HG03439 (cell line): ENCODE measurements at regions not wholly inside any gene's neighbourhood (a gene's known extent, or its start where the extent isn't known, plus 50 kb on each side); places are given as distances from the start of the nearest gene placed in this dataset.

ENCODE experiments used
- ATAC-seq: cut with Tn5 transposase; IDR thresholded peaks from one replicate; pipeline ENCODE4 v1.9.1; 2021; ENCODE audit warnings: mild to moderate bottlenecking, moderate library complexity; ENCODE audit not compliant: unreplicated experiment

DNA sequence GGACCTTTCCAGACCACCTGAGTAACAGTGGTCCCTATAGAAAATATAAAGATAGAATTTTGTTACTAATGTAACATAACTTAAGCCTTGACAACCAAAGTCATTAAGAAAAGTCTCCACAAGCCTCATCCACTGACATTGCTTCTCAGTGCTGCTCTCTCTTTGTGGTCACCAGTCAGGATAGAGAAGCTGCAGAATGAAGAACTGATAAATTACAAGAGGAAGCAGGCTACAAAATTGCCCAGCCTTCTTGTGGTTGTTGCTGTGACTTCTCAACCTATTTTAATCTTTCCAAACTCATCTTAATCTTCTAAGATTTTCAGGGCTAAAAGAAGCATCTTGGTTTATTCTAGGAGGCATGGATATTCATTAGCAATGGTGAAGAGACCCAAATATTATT lies 343.8 kb downstream of the MZT1 start:
- no peak for ATAC-seq

DNA sequence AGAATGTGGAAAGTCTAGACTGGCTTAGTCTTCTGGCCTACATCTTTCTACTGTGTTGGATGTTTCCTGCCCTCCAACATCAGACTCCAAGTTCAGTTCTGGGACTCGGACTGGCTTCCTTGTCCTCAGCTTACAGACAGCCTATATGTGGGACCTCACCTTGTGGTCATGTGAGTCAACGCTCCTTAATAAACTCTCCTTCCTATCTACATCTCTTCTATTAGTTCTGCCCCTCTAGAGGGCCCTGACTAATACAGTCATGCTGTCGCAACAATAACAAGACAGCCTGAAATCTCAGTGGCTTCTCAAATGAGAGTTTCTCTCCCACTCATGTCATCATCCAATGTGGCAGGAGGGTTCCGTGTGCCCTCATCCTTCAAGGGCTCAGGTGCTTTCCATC lies 347.8 kb downstream of the MZT1 start:
- no peak for ATAC-seq

DNA sequence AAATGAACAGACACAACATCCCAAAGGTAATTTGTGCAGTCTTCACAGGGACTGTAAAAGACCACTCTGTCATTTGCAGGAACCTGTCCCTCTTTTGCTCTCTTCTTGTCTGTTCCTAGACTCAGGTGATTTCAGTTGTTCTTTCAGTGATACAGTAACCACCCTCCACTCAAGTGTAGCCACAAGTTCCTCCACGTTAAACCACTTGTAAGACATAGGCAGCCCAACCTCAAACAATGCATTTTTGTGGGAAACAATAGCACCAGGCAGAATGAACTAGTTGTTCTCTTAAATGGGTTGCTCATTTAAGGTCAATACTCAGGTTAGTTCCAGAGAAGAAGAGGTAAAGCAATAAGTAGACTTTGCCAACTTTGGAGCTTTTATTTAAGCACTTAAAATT lies 359.4 kb downstream of the MZT1 start:
- ATAC-seq, result no peak

DNA sequence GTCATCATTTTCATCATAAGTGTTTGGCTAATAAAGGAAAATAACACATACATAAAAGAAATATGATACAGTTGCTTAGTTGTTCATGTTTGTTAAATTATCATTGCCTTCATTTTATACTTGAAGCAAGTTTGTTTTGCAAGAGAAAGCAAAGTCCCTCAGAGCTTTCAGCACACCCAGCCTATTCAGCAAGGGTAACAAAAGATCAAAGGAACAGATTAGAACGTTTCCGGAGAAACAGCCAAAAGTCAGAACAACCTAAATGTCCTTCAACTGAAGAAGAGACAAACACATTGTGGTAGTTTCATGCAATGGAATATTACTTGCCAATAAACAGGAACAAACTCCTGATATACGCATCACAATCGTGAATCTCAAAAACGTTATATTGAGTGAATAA lies 380.7 kb downstream of the MZT1 start:
- no peak for ATAC-seq

DNA sequence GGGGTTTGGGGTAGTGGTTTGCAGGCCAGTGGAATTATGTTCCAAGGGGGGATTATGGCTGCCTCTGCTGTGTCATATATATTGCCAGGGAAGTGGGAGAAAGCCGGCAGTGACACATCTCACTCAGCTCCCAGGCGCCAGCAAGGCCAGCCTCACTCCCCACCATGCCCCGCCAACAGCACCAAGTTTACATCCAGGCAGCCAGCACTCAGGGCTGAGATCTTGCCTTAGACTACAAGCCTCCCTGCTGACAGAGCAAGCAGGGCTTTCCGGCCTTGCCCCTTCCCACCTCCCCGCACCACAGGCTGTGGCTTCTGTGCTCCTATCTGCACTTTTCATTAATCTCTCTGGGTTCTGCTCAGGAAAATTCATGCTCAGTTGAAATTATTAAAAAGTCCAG lies 385.1 kb downstream of the MZT1 start:
- no peak for ATAC-seq

DNA sequence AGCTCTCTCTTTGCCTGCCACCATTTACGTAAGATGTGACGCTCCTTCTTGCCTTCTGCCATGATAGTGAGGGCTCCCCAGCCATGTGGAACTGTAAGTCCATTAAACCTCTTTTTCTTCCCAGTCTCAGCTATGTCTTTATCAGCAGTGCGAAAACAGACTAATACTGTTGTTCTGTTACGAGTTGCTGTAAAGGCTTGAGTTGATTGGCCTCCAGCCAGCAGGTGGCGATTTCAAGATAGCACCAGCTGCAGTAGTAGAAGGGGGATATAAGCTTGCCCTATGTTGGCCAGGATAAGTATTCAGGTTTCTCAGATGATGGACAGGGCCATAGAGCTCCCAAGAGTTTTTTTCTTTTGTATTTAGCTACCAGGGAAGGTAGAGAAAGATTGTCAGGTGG lies 385.5 kb downstream of the MZT1 start:
- ATAC-seq, result no peak

DNA sequence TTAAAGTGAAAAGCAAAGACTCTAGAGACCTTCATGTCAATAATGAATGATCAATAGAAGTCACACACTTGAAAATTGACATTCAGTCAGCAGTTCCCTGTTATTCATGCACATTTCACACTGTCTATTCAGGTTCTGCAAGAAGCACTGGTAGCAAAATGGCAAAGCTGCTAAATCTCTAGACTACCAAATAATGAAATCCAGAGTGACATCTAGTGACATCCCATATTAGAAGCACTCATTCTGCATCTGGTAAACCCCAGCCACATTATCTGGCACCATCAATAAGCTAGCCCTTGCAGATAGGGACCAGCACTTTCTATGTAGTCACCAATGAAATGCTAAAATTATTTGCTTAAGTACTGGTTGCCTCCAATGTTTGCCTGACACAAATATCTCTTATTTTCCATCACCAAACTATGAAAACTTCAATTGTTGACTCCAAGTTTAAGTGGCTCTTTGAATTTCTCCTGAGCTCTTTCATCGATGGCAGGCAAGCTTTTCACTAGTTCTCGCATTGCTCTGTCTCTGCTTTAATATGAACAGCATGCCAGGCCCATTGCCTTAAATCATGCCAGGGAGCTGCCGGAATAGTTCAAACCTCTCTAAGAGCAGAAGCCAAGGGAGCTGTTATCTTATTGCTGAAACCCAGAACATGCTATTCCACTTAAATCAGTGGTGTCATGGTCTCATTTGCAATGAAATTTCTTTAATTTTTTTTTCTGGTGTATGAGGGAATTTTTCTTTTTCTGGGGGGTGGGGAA lies 409.9 kb downstream of the MZT1 start:
- no peak for ATAC-seq

DNA sequence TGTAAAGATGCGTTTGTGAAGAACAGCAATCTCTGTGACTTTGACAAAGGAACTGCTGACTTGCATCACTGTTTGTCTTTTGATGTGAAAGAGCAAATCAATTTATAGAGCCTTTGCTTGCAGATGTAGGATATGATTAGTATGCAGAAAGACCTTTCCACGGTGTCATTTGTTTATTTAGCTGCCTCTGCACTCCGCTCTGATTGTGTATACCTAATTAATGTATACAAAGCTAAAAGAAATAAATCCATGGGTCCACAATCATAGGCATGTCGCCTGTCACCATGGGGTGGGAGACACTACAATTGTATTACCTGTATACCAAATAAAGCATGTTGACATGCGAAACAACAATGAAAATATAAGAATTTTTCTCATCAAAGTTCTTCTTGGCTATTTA lies 410.7 kb downstream of the MZT1 start:
- ATAC-seq, result no peak

DNA sequence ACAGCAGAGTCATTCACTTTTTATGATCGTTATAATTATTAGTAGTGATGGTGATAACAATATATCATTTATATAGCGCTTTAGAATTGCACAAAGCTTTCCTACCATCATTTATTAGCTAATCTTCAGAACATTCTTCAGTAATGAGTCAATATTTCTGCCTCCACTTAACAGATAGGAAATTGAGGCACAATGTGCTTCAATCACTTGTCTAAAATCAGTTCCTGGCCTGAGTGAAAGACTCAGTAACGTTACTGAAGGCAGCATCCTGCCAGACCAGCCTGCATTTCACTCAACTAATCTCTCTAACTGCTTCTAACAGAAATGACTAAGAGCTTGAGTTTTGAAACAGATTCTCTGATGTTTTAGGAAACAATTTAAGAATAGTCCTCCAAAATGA lies 412.1 kb downstream of the MZT1 start:
- no peak for ATAC-seq

DNA sequence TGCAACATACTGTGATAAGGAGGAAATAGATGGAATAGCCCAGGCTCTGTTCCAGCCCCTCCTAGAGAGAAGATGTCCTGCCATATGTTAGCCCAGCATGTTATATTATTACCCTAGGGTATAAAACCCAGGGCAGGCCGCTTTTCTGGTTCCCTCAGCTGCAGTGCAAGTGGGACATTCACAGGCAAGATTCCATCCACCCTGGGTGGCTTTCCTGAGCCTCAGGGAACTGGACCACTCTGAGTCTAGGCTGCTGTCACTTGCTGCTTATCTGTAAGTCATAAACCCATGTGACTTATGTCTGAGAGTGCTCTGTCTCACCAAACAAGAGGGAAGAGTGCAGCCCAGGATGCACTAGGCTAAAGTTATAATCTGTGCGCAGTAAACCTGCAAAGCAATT lies 413.2 kb downstream of the MZT1 start:
- ATAC-seq, result no peak

DNA sequence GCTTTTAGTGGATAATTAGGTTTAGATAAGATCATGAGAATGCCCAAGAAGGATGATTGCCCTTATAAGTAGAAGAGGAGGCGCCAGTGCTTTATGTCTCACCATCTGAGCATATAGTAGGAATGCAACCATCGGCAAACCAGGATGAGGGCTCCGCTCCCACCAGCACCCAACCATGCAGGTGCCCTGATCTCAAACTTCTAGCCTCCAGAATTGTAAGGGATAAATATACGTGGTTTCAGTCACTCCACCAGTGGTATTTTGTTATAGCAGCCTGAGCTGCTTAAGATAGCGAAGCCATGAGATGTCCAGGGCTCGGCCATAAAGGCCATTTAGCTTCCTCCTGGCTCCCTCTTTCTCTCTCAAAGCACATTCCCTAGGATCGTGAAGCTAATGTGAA lies 413.9 kb downstream of the MZT1 start:
- ATAC-seq, result no peak

DNA sequence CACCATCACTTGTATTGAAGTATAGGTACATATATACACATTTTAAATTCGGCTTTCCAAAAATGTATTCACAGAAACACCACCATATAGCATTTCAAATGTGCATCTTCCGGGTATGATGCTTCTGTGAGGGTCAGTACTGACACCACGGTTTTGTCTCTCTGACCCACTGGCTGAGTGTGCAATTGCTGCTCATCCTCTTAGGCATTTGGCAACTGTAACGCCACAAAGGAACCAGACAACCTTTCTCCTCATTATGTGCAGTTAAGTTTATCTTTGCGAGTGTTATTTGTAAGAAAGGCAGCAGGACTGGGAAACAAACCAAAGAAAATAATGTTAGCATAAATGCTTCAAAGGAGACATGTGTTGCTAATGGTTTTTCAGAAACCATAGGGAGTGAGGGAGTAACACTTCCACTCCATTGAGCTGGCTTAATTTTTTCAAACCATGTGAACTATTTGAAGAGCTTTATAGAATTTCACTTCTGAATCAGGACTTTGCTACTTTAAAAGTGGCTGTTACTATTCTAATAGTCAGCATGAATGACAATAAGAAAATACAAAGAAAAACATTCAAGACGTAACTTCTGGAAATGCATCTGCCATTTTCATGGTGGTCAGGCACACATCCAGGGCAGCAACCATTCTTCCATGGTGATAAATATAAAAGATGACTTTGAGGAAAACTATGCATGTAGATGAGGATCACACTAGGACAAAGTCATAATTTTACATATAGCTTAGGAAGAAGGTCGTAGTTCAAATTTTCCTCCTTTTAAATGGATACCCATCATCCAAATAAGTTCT lies 423.3 kb downstream of the MZT1 start:
- ATAC-seq, result no peak

DNA sequence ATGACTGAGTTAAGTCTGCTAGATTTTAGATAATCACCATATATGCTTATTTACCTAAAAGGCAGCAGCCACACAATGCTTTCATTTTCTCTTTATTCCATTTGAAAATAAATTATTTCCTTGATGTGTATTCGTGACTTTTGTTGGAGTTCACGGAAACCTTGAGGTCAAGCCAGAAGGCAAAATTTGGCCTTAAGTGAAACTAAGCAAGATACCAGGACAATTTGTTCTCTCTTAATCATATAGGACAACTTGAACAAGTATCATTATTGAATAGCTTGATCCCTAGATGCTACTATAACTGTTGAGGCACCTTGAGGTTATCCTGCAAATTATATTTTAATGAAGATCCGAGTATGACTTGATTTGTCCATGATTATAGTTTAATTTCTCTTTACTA lies 429.2 kb upstream of the DACH1 start:
- no peak for ATAC-seq

DNA sequence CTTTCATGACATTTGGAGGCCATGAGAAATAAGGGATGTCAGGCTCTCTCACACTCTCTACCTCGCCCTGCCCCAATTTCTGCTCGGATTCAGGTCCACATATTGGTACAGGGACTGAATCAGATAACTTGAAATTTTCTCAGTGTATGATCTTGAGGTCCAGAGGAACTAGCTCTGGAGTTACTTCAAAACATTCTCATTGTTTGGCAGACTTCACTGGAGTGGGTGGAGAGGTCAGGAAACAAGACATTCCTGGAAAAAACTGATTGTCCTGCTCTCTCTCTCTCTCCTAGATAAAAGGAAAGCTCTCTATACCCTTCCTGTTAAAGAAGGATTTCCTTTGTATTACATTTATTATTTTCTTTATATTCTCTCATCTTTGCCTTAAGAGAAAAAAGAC lies 428.1 kb upstream of the DACH1 start:
- ATAC-seq, result no peak

DNA sequence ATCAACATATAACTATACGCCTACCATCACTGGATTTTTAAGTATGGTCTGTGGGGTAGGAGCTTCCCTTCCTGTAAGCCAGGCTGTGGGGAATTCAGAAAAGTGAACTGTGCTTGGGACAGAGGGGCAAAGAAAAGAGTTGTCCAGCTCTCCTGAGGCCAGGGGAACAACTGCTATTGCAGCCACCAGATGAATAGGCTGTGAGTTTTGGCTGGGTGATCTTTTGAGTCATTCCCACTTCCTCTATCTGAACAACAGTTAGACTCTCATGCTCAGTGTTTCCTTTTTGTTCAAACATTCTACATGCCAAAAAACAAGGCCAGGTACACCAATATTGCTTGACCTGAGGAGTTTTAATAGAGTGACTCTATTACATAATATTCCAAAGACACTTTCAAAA lies 426.2 kb upstream of the DACH1 start:
- no peak for ATAC-seq

DNA sequence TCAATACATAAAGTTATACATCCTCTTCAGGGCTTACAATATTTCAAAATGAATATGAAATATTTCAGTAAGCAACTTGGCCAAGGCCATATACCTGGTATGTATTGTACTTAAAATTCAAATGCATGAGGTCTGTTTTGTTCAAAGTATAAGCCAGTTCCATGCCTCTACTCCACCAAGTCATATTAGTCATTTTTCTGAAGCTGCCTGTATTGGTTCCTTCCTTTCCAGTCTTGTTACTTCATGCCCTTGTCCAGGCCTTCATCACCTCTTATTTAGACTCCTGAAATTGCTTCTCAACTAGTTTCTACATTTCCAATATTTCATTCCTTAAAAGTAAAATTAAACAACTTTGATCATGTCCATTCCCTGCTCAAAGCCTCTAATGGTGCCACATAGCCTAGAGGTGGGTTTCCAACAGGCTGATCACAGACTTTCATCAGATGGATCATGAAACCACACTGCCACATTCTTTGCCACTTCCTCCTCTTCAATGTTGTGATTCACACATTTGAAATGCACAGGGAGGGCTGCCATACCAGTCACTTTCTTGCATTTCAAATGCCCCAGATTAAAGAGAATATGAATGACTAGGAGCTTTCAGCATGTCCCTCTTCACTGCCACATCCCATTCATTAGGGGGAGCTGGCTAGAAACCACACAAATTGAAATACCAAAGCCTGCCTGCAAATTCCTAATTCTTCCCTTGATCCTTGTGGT lies 424.1 kb upstream of the DACH1 start:
- ATAC-seq, result no peak

DNA sequence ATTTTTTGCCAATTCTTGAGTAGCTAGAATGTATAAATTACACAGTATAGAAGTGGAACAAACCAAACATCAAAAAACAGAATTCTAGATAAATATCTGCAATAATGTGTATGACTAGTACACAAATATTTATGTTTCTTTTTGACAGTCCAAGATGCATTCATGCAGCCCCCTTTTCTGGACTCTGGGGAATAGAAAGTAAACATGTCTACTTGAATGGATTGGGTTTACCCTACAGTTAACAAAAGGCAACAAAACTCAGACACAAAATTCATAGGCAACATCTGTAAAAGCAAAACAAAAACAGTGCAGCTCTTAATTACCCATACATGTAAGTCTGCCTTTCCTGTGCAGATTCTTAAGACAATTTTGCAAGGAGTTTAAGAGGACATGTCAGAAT lies 419.4 kb upstream of the DACH1 start:
- ATAC-seq, result no peak

DNA sequence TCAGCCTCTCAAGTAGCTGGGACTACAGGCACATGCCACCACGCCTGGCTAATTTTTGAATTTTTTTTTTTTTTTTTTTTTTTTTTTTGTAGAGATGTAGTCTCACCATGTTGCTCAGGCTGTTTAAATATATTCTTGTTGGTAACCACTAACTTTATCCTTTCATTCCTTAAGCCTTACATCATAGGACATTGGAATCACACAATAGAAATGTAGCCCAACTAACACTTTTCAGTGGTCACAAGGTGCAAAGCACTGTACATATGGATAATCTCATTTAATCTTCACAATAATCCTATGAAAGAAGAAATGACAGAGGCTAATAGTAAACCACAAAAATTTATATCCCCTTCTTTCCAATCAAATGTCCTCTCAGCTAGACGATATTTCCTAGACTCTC lies 417.8 kb upstream of the DACH1 start:
- no peak for ATAC-seq

DNA sequence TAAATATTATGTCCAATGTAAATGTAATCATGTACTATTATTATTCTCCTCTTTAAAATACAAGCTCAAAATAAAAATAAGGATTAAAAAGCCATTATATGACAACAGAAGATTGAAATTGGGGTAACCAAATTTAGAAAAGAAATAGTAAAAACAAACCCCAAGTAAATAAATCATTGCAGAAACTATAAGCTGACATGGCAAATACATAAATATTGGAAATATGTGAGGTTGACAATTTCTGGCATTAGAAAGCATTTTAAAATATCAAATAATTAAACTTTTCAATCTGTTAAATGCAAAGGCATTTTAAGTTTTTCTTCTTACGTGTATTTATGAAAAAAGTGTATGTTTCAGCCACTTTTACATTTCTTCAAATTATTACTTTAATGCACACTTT lies 394.7 kb upstream of the DACH1 start:
- no peak for ATAC-seq

DNA sequence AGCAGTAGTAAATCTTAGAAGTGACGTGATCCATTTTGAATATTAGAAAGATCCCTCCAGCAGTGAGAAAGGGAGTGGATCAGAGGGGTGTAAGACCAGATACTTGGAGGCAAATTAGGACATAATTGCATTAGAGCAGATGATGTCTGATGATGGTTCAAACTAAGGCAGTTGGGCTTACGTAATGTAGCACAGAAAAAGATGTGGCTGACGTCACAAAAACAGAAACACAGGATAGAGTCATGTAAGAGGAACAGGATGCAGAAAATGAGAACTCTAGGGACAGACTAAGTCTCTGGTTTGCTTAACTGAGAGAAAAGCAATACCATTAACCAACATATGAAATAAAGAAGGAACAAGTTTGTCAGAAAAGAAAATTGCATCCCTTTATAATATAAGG lies 392.5 kb upstream of the DACH1 start:
- no peak for ATAC-seq

DNA sequence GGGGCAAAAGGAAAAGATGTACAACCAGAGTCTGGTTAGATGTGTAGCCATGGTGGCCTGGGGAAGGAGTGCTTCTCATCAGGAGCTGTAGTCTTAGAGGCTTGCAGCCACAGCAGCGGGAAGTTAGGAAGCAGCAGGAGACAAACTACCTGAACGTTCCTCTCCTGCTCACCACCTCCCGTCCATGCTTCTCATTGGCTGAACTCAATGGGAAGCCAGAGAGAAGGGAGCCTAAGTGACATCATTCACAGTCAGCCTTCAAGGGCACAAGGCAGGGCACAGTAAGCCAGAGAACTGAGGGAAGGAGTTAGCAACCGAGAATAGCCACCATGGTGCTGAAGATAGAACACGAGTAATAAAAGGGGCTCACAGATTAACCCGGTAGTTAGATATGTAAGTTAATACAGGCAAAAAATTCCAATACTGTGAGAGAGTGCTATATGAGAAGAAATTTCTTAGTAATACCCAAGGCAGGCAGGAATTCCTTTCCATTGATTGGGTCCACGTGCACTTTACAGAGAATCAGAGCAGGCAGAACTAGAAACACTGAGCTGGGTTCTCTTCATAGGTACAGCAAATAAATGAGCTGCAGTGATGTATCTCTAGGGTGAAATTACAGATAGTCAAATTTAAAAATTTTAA lies 391.5 kb upstream of the DACH1 start:
- no peak for ATAC-seq
